Right lobe of liver (tissue), 6 donors: ENCODE measurements at regions not wholly inside any gene's neighbourhood (a gene's known extent, or its start where the extent isn't known, plus 50 kb on each side); places are given as distances from the start of the nearest gene placed in this dataset.

Experiments
- ATAC-seq, 4 donors: fragments of 200-7000 bp; cut with Tn5 transposase; one replicate each; pipeline ENCODE4 v1.9.1; 2020; ENCODE audit warnings: mild to moderate bottlenecking in 4 of 4, moderate library complexity in 4 of 4
- DNase-seq, 3 donors: peaks; one replicate each; pipeline ENCODE4 v3.0.0-alpha.2; 2020
- H3K27ac ChIP-seq, 3 donors: fragments of 200-600 bp; one replicate each; pipeline ENCODE4 v1.8.0; 2022
- H3K27me3 ChIP-seq, 2 donors: fragments of 200-600 bp; one replicate each; pipeline ENCODE4 v1.8.0; 2022
- H3K36me3 ChIP-seq, 4 donors: fragments of 200-600 bp; sonication (generic) in 1 of 4; one replicate each; pipeline versions ENCODE4 v1.5.1 to v1.8.0; 2017 to 2022; ENCODE audit warnings: control low read depth in 1 of 4
- H3K4me1 ChIP-seq, 4 donors: fragments of 200-600 bp; sonication (generic) in 1 of 4; one replicate each; pipeline versions ENCODE4 v1.5.1 to v1.8.0; 2017 to 2022; ENCODE audit warnings: control low read depth in 1 of 4
- H3K4me3 ChIP-seq, 3 donors: fragments of 200-600 bp; one replicate each; pipeline ENCODE4 v1.8.0; 2022
- H3K9me3 ChIP-seq, 4 donors: fragments of 200-600 bp; sonication (generic) in 1 of 4; one replicate each; pipeline versions ENCODE4 v1.5.1 to v1.8.0; 2017 to 2022; ENCODE audit warnings: control low read depth in 1 of 4
- CTCF ChIP-seq, 4 donors: fragments of 200-600 bp in 3 of 4; fragments of 450-650 bp in 1 of 4; IDR thresholded peaks; one replicate each; pipeline versions ENCODE4 v1.5.1 to v1.8.0; 2016 to 2022; ENCODE audit warnings: antibody characterized with exemption in 4 of 4, mild to moderate bottlenecking in 2 of 4
- POLR2A ChIP-seq: fragments of 450-650 bp; IDR thresholded peaks from one replicate; pipeline ENCODE4 v1.6.1; 2017; ENCODE audit warnings: antibody characterized with exemption, mild to moderate bottlenecking
- WGBS: methylation state at CpG from one replicate; pipeline ENCODE4 v1.1.6; 2018; ENCODE audit warnings: low coverage, low lambda C conversion rate; ENCODE audit not compliant: insufficient coverage; ENCODE audit errors: missing lambda C conversion rate; 5-methylcytosine and 5-hydroxymethylcytosine counted together
- intact Hi-C, 2 donors: fragments of 100-400 bp; cut with DNase I; formaldehyde crosslinking; loops; one replicate each; pipeline versions ENCODE4 v1.11.2 to v1.14.1; 2022
- donor health status: DM: no; HTN: yes; CAD: no.
- donor health status: DM: no; HTN: no; CAD: no.
- donor health status: DM: no; HTN: no; CAD: no.
- donor health status: DM: no; HTN: yes; CAD: no.
- donor health status: DM: no; HTN: yes; CAD: no.

DNA sequence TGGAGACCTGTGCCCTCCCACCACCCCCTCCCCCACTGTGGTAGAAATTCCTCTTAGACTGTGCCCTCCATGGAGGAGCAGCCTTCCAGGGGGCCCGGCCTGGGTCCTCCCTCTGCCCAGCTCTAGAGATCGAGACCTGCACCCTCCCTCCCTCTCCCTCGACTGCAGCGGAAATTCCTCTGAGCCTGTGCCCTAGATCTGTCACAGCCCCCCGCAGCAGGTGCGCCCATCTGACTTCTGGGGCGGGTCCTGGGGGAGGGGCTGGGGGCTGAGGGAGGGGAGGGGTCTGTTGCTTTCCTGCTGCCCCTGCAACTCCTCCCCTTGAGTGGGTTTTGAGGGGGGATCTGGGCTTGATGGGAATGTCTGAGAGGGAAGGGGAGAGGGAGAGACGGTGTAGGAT lies 177.8 kb upstream of the GSE1 start:
- DNase-seq (no peak), ATAC-seq (no peak)
- Histone ChIP-seq H3K4me3 (no peak overlapping the region), H3K9me3 (no peaks in the 10 kb centered on the region), H3K36me3 (no peaks in the 10 kb centered on the region), H3K27ac (no peak overlapping the region), H3K27me3 (no peaks in the 10 kb centered on the region), H3K4me1 (no peaks in the 10 kb centered on the region)
- intact Hi-C loops, result loop anchor here in 1 of 2 donors (10.0 kb wide), 1 partner anchor 60 kb away; no protein-coding TSS in a partner anchor
- TF ChIP-seq CTCF (IDR thresholded peaks at IDR 0.05) (no peak), POLR2A (no peak)
- WGBS, result 80% methylated on average over 4 of the region's 8 CpGs

DNA sequence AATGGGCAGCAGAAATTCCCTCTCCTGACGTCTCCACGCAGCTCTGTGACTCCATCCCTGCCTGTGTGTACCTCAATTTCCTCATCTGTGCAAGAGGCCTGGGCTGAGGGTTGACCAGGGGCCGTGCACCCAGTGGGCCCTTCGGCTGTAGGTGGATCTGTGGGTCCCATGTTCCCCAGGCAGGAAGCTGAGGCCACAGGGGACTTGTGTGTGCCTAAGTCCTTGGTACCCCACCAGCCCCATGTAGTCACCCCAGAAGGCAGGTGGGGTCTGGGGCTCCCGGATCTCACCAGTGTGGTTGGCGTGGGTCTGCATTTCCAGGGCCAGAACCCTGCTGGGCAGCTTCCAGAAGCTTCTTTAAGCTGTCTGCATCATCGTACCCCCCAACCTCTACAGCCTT lies 177.4 kb upstream of the GSE1 start:
- no CpG with 5 or more reads among the region's 7 CpGs for WGBS
- intact Hi-C loops, result loop anchor here in 1 of 2 donors (10.0 kb wide), 1 partner anchor 59 kb away; no protein-coding TSS in a partner anchor

GRCh38 chr16:85436207-85436606 lies 176.9 kb upstream of the GSE1 start:
- no peak overlapping the region for H3K27ac ChIP-seq
- H3K9me3 ChIP-seq, result no peaks in the 10 kb centered on the region
- TF ChIP-seq POLR2A (no peak), CTCF (IDR thresholded peaks at IDR 0.05) (no peak)
- DNase-seq, result no peak
- 68% methylated on average over 5 of the region's 9 CpGs for WGBS
- H3K4me3 ChIP-seq, result no peak overlapping the region
- H3K36me3 ChIP-seq, result no peaks in the 10 kb centered on the region
- intact Hi-C loops, result loop anchor here in 1 of 2 donors (10.0 kb wide), 1 partner anchor 59 kb away; no protein-coding TSS in a partner anchor
- no peaks in the 10 kb centered on the region for H3K4me1 ChIP-seq
- ATAC-seq, result peak in 1 of 4 donors; percentile 16
- no peaks in the 10 kb centered on the region for H3K27me3 ChIP-seq

More for the DNA sequence above, 177.4 kb upstream of the GSE1 start:
- no peak for DNase-seq
- Histone ChIP-seq H3K27me3 (no peaks in the 10 kb centered on the region), H3K36me3 (no peaks in the 10 kb centered on the region), H3K27ac (no peak overlapping the region), H3K9me3 (no peaks in the 10 kb centered on the region), H3K4me1 (no peaks in the 10 kb centered on the region), H3K4me3 (no peak overlapping the region)
- TF ChIP-seq CTCF (IDR thresholded peaks at IDR 0.05), result no peak
- TF ChIP-seq POLR2A, result no peak
- no peak for ATAC-seq

- Histone ChIP-seq H3K4me3 (no peak overlapping the region), H3K9me3 (no peaks in the 10 kb centered on the region), H3K27ac (no peak overlapping the region), H3K4me1 (no peaks in the 10 kb centered on the region), H3K36me3 (no peaks in the 10 kb centered on the region), H3K27me3 (no peaks in the 10 kb centered on the region)
- ATAC-seq, result peak in 3 of 4 donors; percentile 5 to 68 (median 39)
- WGBS, result 40% methylated on average over 2 of the region's 35 CpGs
- TF ChIP-seq POLR2A, result no peak
- DNase-seq, result no peak
- intact Hi-C loops, result loop anchor here in 1 of 2 donors (10.0 kb wide), 1 partner anchor 58 kb away; no protein-coding TSS in a partner anchor
These were observed 176.4 kb upstream of the GSE1 start for GRCh38 chr16:85436636-85437165.

DNA sequence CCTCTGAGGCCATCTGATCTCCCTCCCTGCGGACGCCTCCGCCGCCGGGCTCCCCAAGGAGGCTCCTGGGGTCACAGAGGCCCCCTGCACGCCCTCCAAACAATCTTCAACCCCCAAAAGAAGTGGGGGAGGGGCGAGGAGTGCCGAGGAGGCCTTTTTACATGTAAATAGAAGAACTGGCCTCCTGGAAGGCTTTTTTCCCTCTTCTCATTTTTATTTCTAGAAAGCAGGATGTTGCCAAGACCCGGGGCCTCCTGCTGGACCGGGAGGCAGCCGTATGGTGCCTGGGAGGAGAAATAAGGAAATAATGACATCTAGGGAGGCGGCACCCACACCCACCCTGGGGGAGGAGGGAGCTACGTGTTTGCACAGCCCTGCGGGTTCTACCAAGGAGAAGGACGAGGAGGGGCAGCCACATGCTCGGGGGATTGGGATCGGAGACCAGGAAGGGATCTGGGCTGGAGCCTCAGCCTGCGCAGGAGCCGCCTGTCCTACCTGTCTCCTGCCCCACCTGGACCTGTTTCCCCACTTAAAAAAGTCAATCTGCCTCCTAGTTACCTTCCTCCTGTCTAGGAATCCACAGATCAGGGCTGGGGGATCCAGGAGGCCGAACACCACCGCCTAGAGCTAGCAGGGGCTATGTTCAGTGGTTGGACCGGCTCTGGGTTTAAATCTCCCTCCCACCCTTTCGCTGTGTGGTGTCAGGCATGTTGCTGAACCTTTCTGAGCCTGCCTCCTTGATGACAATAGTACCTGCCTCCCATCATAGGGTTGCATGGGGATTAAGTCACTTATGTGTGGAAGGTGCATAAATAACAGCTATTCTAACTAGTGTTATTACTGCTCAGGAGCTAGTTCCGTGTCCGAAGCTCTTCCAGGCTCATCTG lies 175.7 kb upstream of the GSE1 start:
- ATAC-seq (peak in 1 of 4 donors; percentile 14), DNase-seq (no peak)
- H3K36me3 ChIP-seq, result no peaks in the 10 kb centered on the region
- H3K9me3 ChIP-seq, result no peaks in the 10 kb centered on the region
- 56% methylated on average over 11 of the region's 25 CpGs for WGBS
- TF ChIP-seq POLR2A (no peak), CTCF (IDR thresholded peaks at IDR 0.05) (no peak)
- no peak overlapping the region for H3K27ac ChIP-seq
- no peaks in the 10 kb centered on the region for H3K4me1 ChIP-seq
- intact Hi-C loops, result loop anchor here in 1 of 2 donors (10.0 kb wide), 1 partner anchor 57 kb away; no protein-coding TSS in a partner anchor
- no peaks in the 10 kb centered on the region for H3K27me3 ChIP-seq
- H3K4me3 ChIP-seq, result no peak overlapping the region
